RCC 7860 (cell line): ENCODE measurements at regions not wholly inside any gene's neighbourhood (a gene's known extent, or its start where the extent isn't known, plus 50 kb on each side); places are given as distances from the start of the nearest gene placed in this dataset.

Experiments used
- DNase-seq: peaks from one replicate; pipeline ENCODE4 v3.0.0-alpha.2; 2015; ENCODE audit warnings: low spot score
- FAIRE-seq: peaks from 2 replicates; lab custom pipeline; 2012; peaks lifted over from hg19 to GRCh38; lab: Jason Lieb, UNC

GRCh38 chr2:34387536-34387935, 788.4 kb upstream of the FAM98A start:
- no peak for DNase-seq
- no peak for FAIRE-seq

DNA sequence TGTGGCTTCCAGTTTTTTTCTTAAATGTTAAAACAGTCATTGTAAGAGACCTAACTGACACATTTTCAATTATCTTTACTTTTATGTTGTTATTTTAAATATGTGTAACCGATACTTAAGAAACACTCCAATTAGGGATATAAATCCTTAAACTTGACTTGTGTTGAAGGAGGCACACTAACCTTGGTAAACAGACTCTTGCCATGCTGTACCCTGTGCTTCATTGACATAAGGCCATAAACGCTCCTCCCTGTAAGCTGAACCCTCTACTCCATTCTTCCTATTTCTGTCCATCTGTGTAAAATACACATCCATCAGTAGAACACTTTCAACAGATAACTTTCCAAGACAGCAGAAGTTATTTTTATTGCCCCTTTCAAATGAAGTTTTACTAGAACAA, 780.5 kb upstream of the FAM98A start:
- no peak for FAIRE-seq
- DNase-seq, result no peak

- DNase-seq (no peak), FAIRE-seq (no peak)
These were observed 774.6 kb upstream of the FAM98A start for GRCh38 chr2:34373586-34374233.

GRCh38 chr2:34372967-34373366, 773.9 kb upstream of the FAM98A start:
- FAIRE-seq (no peak), DNase-seq (no peak)

GRCh38 chr2:34371711-34372110, 772.6 kb upstream of the FAM98A start:
- no peak for FAIRE-seq

DNA sequence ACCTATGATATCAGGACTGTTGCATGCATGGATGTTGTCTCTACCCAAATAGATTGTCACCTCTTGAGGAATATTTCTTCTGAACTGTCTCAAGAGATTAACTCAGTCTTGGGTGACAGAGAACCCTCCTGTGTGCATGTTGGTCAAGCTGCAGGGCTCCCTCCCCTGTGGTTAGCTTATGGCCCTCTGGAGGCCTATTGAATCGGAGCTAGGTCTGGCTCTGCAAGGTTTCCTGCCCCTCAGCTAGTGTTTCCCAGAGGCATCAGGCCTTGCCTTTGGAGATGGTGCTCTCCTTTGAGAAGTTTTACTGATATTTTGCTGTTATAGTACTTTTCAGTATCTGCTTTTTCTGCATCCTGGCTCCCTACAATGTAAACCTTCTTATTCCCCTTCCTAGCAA, 769.2 kb upstream of the FAM98A start:
- DNase-seq, result no peak
- FAIRE-seq, result no peak

More at GRCh38 chr2:34371711-34372110, 772.6 kb upstream of the FAM98A start:
- DNase-seq, result no peak

- FAIRE-seq, result no peak
- no peak for DNase-seq
These were observed 766.8 kb upstream of the FAM98A start for GRCh38 chr2:34365932-34366331.

DNA sequence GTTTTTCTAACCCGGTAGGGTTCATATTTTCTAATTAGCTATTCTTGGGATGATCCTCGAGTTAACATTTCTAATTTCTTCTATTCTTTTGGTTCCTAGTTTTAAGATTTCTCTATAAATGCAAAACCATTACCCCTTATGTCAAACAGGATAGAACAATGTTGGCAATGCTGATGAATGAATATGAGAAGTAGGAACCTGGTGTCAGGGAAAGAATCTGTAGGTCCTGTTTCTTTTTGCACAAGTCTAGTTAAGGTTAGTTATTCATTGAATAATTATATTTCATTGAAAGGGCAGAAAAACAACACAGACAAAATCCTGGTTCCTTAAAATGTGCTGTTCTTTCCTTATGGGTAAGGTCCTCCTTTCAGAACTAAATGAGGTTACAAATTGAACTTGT, 766.4 kb upstream of the FAM98A start:
- FAIRE-seq, result no peak
- DNase-seq, result no peak

DNA sequence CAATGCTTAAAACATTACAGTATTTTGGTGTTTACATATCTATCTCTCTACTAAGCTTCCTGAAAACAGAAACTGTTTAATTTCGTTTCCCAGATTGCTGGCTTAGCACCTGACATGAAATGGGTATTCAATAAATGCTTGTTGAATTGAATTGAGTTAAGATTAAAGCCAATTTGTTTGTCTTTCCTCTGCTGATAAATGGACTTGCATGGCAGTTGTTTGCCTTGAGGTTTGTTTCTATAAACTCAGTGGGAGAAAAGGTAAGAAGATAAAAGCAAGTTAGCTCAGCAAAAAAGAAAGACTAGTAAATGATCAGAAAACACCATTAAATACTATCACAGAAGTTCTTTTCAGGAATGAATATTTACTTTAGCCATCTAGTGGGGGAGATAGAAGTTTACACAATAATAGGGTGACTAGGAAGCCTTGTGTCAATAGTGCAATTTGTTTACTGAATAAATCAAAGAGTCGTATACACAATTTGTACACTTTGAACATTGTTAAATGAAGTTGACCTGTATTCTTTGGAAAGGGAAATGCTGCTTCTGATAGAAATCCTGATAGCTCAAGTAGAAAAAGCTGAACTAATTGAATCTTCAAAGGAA, 754.5 kb upstream of the FAM98A start:
- DNase-seq, result no peak
- no peak for FAIRE-seq

GRCh38 chr2:34349527-34349926, 750.4 kb upstream of the FAM98A start:
- FAIRE-seq (no peak), DNase-seq (no peak)

DNA sequence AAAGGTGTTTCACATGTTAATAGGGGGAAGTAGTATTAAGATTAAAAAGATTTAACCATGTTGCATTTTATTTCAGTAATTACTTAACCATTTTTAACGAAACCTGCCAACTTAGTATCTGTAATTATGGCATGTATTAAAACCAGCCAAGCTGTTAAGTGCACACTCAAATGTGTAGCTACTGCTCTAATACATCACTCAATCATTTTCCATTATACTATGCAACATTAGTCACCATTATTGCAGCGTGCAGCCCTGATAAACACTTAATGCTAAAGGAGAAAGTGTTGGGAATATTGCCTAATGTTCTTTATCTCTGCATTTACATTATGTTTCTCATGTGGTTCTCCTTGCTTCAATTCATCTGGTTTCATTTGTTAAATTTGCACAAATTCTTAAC, 745.9 kb upstream of the FAM98A start:
- no peak for DNase-seq
- FAIRE-seq, result no peak

GRCh38 chr2:34340307-34340706, 741.2 kb upstream of the FAM98A start:
- FAIRE-seq (no peak), DNase-seq (no peak)

GRCh38 chr2:34337735-34338134, 738.6 kb upstream of the FAM98A start:
- FAIRE-seq (no peak), DNase-seq (no peak)

DNA sequence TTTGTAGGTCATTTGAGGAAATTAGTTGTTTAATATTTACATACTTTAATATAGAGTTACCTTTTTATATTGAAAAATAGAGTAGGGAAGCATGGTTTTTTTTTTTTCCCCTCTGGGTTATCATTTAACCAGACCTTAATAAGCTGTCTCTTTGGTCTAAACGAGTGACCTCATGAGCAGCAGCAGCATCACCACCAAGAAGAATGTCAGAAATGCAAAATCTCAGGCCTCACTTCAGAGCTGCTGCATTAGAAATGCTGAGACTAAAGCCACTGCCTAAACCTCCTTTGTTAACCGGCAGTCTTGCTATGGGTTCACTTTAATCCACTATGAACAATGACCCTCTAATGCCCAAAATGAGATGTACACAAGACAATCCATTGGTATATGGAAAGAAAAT, 733.7 kb upstream of the FAM98A start:
- DNase-seq (peak; percentile 25), FAIRE-seq (peak; percentile 77)

GRCh38 chr2:34320056-34320455, 721.0 kb upstream of the FAM98A start:
- FAIRE-seq (peak; percentile 76), DNase-seq (no peak)

DNA sequence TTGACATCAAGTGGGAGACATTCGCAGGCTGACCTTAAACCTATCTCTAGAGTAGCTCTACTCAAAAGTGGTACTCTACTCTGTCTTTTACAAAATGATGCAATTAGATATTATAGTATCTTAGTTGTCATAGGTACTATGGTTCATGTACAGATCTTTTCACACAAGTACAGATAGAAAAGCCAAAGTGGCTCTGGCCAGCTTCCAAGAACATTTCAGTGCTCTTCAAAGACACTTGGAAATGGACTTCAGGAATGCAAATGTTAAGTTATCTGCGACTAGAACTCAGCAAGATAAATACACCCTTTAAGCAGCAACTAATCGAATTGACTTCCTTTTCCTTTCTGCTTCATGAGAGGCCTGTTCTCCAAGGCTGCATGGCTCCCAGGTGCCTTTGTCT, 718.7 kb upstream of the FAM98A start:
- no peak for FAIRE-seq
- DNase-seq, result no peak

DNA sequence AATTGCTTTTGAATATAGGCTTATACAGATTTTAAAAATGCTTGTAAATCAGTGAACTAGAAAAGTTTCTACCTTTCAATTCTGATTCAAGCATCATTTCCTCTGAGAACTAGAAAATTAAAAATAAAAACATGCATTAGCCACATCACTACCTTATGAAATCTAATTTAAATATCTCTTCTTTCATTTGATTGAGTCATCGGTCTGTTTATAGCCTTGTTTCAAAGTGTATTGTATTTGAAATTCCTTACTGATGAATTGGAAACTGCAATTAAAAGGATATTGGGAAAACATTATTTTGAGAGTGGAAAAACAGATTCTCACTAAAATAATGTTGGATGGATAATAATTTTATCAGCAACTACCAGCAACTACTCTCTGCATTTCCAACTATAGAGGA, 717.7 kb upstream of the FAM98A start:
- FAIRE-seq (no peak), DNase-seq (no peak)

GRCh38 chr2:34311816-34312215, 712.7 kb upstream of the FAM98A start:
- DNase-seq (no peak), FAIRE-seq (no peak)

- FAIRE-seq (peak; percentile 81), DNase-seq (peak; percentile 30)
These were observed 709.0 kb upstream of the FAM98A start for GRCh38 chr2:34308140-34308539.

GRCh38 chr2:34307636-34308035, 708.5 kb upstream of the FAM98A start:
- no peak for DNase-seq
- FAIRE-seq, result peak; percentile 68

DNA sequence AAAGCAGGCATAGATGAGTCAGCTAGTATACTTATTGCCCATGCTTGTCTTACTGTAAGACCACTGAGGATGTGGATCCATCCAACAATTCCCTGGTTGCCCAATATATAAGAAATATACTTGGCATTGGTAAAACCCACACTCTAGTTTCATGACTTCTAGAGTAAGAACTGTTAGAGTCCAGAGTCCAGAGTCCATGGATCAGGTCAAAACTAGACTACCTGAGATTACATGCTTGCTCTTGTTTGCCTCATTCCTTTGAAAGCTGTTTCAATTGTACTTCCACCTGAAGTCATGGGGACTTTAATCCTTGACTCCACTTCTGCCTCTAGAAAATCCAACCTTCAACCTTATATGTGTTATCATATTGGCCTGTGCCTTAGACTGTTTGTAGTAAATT, 707.6 kb upstream of the FAM98A start:
- DNase-seq (no peak), FAIRE-seq (no peak)

GRCh38 chr2:34305587-34305986, 706.5 kb upstream of the FAM98A start:
- no peak for FAIRE-seq
- DNase-seq, result no peak

DNA sequence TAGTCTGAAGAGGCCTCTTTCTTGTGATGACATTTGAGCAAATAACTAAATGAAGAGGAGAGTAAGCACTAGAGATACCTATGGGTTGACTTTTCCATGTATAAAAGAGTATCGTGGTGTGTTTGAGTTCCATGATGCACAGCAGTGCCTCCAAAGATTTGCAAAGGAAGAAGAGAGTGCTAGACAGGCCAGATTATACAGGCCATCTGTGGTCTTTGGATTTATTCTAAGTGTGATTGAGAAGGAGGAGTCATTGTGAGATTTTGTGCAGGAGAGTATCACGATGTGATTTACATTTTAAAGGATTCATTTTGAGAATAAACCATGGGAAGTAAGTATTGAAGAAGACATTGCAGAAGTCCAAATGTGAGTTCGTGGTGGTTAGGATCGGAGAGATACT, 695.9 kb upstream of the FAM98A start:
- DNase-seq (no peak), FAIRE-seq (no peak)
